Panc1 (cell line): ENCODE measurements at regions not wholly inside any gene's neighbourhood (a gene's known extent, or its start where the extent isn't known, plus 50 kb on each side); places are given as distances from the start of the nearest gene placed in this dataset.

Source experiments
- CTCF ChIP-seq: fragments of 450-650 bp; IDR thresholded peaks from 2 replicates; pipeline ENCODE4 v1.5.1; 2017; ENCODE audit warnings: mild to moderate bottlenecking
- POLR2AphosphoS5 ChIP-seq: IDR thresholded peaks from 2 replicates; pipeline ENCODE4 v1.6.1; 2012; ENCODE audit warnings: mild to moderate bottlenecking, low read depth, low read length, moderate library complexity

- TF ChIP-seq CTCF = no peak
- TF ChIP-seq POLR2AphosphoS5 = no peak
Observed at GRCh38 chr4:121534187-121534586, 153.4 kb upstream of the QRFPR start.
